CD4-positive, alpha-beta T cell treated with Interleukin-4 for 1 hour (primary cell): ENCODE measurements at regions not wholly inside any gene's neighbourhood (a gene's known extent, or its start where the extent isn't known, plus 50 kb on each side); places are given as distances from the start of the nearest gene placed in this dataset.

ENCODE experiments used
- DNase-seq, 2 donors: peaks; one replicate each; pipeline ENCODE4 v3.0.0-alpha.2; 2020 to 2022

- no peak for DNase-seq
Observed at GRCh38 chr2:17122887-17123501, 395.2 kb downstream of the RAD51AP2 start.

- no peak for DNase-seq
Observed at GRCh38 chr2:17115466-17115865, 402.8 kb downstream of the RAD51AP2 start.

- no peak for DNase-seq
Observed at GRCh38 chr2:17115042-17115441, 403.2 kb downstream of the RAD51AP2 start.

DNA sequence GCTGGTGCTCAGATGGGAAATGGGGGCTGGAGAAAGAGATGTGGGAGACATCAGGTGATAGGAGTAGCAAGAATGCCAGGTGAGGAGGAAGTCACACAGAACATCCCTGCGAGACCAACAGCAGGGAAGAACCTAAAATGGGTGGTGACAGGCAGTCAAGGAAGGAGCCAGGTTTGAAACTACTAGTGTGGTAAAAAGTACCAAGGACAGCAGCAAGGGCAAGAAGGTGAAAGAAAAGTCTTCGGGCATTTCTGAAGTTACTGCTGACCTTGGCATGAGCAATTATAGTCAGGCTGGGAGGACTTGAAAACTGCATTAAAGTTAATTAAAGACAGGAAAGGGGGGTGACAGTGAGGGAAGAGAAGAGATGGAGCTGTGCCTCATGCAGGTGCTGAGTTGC is 410.4 kb downstream of the RAD51AP2 start:
- no peak for DNase-seq

GRCh38 chr2:17107151-17107550 is 411.1 kb downstream of the RAD51AP2 start:
- DNase-seq, result no peak

GRCh38 chr2:17106418-17106817 is 411.8 kb downstream of the RAD51AP2 start:
- DNase-seq, result no peak

- DNase-seq, result no peak
Observed at GRCh38 chr2:17104454-17104853, 413.8 kb downstream of the RAD51AP2 start.

DNA sequence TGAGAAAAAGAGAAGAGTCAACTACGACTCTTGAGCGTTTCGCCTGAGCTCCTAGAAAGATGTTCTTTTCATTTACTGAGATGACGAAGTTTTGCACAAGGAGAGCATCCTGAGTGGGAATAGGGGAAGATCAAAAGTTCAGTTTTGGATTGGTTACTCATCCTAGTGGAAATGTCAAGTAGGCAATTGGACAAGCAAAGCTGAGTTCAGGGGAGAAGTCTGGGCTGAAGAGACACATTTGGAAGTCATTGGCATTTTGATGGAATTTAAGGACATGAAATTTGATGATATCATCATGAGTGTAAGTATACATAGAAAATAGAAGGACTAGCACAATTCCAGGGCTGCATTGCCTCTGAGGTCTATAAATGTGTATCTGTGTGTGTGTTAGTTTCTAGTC is 416.6 kb downstream of the RAD51AP2 start:
- DNase-seq, result no peak

DNA sequence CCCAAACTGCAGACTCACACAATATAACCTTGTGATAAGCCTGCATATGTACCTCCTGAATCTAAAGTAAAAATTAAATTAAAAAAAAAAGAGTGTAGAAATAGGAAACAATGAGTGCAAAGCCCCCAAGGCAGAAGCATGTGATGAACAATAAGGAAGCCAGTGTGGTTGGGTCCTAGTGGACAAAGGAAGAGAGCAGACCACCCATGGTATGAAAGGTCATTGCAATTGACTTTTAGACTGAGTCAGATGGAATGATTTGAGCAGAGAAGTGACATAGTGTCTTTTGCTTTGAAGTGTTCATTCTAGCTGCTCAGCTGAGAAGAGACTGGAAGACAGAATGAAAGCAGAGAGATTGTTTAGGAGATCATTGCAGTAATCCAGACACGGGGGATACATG is 417.1 kb downstream of the RAD51AP2 start:
- DNase-seq, result no peak

DNA sequence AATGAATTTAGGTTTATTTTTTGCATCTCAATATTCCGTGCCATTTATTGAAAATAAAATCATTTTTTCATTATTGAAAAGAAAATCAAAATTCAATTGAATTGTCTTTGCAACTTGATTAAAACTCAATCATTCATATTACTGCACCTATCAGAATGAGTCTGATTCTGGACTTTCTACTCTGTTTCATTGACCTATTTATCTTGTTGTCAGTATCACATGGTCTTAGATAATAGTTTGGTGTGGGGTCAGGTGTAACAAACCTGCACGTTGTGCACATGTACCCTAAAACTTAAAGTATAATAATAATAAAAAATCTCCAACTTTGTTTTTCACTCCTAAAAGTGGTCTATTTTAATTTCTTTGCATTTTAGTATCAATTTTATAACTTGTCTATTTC is 422.9 kb downstream of the RAD51AP2 start:
- no peak for DNase-seq

DNA sequence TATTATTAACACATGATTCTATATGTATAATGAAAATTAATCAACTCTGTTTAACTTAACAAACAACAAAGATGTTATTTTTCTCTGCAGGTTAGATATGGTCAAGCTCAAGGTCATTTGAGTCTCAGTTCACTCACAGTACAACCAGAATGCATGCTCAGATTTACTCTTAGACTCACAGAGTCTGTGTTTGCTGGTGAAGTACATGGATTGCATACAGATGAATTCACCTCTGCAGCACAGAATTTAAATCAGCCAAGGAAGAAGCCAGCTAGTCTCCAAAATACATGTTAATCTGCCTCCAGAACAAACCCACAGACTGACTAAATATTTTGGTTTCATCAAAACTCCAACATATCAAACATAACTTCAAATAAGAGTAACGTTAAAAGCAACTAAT is 424.5 kb downstream of the RAD51AP2 start:
- no peak for DNase-seq

GRCh38 chr2:17086990-17087389 is 421.4 kb upstream of the CYRIA start:
- no peak for DNase-seq

GRCh38 chr2:17085546-17086202 is 420.0 kb upstream of the CYRIA start:
- no peak for DNase-seq

DNA sequence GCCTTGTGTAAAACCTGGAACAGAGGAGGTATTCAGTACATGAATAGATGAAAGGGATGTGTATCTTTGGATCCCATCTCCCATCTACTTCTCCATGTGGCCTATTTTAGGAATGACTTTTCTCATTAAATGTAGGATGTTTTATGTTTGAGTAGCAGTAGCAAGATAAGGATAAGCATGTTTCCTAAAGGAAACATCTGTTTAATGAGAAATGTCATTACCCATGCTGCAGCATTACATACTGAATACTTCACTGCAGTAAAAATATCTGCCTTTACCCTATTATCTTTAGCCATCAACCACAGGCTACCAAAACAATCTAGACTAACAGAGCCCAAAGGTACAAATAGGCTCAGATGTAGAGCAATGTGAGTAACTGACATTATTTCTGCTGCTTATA is 419.2 kb upstream of the CYRIA start:
- no peak for DNase-seq

DNA sequence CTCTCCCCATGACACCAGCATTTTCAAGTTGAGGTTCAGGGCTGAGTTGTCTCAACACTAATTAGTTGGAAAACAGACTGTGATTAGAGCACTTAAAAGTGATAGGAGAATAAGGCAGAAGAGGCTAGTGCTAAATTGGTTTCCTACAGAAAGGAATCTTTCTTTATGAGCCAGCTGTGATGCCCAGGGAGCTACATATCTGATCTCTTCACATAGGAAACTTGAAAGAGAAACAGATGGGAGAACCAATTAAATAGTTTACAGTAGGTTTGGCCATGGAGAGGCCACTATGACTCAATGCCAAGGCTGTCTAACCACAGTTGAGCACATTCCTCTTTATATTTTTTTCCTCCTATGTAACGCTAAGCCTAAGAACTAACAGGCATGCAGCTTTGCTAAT is 418.3 kb upstream of the CYRIA start:
- DNase-seq, result no peak

DNA sequence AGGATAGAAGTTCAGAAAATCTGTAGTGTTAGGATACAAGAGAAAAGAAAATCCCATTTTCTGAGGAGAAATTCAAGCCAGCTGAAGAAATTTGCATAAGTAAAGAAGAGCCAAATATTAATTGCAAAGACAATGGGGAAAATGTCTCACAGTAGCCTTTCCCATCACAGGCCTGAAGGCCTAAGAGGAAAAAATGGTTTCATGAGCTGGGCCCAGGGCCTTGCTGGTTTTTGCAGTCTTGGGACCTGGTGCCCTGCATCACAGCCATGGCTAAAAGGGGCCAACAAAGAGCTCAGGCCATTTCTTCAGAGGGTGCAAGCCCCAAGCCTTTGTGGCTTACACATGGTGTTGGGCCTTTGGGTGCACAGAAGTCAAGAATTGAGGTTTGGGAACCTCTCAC is 413.6 kb upstream of the CYRIA start:
- DNase-seq, result no peak

- DNase-seq, result no peak
Observed at GRCh38 chr2:17076533-17076932, 410.9 kb upstream of the CYRIA start.

GRCh38 chr2:17070711-17071110 is 405.1 kb upstream of the CYRIA start:
- DNase-seq, result no peak

GRCh38 chr2:17069564-17069963 is 403.9 kb upstream of the CYRIA start:
- DNase-seq, result no peak

GRCh38 chr2:17068021-17068420 is 402.4 kb upstream of the CYRIA start:
- no peak for DNase-seq

DNA sequence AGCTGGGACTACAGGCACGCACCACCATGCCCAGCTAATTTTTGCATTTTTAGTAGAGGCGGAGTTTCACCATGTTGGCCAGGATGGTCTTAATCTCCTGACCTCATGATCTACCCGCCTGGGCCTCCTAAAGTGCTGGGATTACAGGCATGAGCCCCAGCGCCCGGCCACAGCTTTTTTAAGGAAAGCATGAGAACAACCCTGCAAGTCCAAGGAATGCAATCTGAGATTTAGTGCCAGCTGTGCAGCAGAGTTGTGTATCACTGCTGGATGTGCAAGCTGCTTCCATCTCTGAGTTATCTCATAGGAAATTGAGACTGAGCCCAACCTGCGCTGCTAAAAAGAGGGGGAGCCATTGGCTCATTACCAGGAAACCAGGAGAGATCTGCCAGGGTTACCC is 399.9 kb upstream of the CYRIA start:
- no peak for DNase-seq

DNA sequence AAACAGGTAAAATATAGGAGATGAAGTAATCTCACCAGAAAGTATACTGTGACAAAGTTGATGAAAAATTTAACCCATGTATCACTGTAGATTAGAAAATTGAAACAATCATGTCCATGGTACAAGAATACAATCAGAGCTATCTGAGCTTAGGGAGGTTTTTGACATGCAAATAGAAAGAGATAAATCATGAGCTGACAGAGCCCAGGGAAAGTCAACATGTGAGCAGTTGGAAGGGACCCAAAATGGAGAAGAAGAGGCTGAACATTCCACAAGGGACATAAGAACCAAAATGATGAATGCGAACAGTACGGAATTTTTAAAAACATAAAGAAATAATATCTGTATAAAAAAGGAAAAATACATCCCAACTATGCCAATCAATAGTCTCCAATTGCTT is 395.4 kb upstream of the CYRIA start:
- no peak for DNase-seq

DNA sequence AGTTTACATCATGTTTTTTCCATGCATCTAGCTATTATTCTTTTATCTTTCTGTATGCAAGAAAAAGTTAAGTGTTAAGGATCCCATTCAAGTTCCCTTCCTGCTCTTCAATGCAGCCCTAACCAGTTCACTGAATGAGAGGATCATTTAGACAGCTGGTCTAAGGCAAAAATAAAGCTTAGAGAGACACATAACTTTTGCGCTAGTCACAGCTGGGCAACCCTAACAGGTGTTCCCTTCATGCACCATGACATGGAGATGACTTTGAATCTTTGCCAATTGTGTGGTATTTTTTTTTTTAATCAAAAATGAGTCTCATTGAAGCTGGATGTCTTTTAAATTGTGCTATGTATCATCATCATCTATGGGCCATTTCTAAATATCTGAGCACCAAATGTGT is 393.8 kb upstream of the CYRIA start:
- DNase-seq, result no peak

DNA sequence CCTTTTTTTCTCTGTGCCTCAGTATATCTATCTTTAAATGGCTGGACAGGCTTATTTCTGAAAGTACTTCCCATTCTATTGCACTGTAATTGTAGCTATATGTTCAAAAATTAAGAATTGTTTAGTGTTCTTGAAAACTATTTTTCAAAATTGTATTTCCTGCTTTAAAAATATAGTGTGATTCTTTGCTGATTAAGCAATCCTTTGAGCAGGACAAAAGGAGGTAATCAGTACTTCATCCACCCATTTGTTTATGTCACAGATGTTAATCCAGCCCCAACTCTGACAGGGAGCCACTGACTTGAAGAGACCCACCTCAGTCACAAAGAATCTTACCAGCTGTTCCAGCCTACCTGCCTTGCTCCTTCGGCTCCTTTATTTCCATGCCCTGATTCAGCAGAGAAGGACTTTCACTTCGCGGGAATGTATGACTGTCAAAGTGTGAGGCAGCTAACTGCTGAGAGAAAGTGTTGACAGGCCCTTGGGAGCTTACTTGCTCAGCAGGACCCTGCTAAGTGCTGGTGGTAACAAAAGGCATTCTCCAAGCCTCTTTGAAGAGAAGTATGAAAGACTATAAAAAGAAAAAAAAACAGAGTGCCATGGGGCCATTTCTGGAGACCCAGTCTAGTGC is 393.3 kb upstream of the CYRIA start:
- no peak for DNase-seq
